Hepatocyte (in vitro differentiated cells): ENCODE measurements at regions not wholly inside any gene's neighbourhood (a gene's known extent, or its start where the extent isn't known, plus 50 kb on each side); places are given as distances from the start of the nearest gene placed in this dataset.

Experiments used
- DNase-seq: peaks from one replicate; pipeline ENCODE4 v3.0.0-alpha.2; 2016; ENCODE audit warnings: low spot score
- H2AFZ ChIP-seq: fragments of 200-600 bp; sonication (generic); 2 replicates; pipeline ENCODE4 v1.6.0; 2016; ENCODE audit warnings: antibody characterized with exemption, mild to moderate bottlenecking
- H3K27ac ChIP-seq: fragments of 200-600 bp; sonication (generic); 2 replicates; pipeline ENCODE4 v1.5.1; 2016; ENCODE audit warnings: mild to moderate bottlenecking
- H3K27me3 ChIP-seq: fragments of 200-600 bp; sonication (generic); 2 replicates; pipeline ENCODE4 v1.6.1; 2016
- H3K36me3 ChIP-seq: fragments of 200-600 bp; sonication (generic); replicated peaks from 2 replicates; pipeline ENCODE4 v1.5.1; 2016; ENCODE audit warnings: low read depth; ENCODE audit not compliant: insufficient read depth
- H3K4me1 ChIP-seq: fragments of 200-600 bp; sonication (generic); 2 replicates; pipeline ENCODE4 v1.5.1; 2016; ENCODE audit warnings: mild to moderate bottlenecking, moderate library complexity; ENCODE audit not compliant: insufficient read depth
- H3K4me2 ChIP-seq: fragments of 200-600 bp; sonication (generic); 2 replicates; pipeline ENCODE4 v1.6.0; 2016
- H3K4me3 ChIP-seq: fragments of 200-600 bp; sonication (generic); 2 replicates; pipeline ENCODE4 v1.5.1; 2016; ENCODE audit warnings: mild to moderate bottlenecking
- H3K79me2 ChIP-seq: fragments of 200-600 bp; sonication (generic); 2 replicates; pipeline ENCODE4 v1.6.0; 2017; ENCODE audit warnings: mild to moderate bottlenecking
- H3K9me2 ChIP-seq: fragments of 200-600 bp; sonication (generic); replicated peaks from 2 replicates; pipeline ENCODE4 v1.6.0; 2017; ENCODE audit warnings: mild to moderate bottlenecking; ENCODE audit not compliant: insufficient read depth
- H3K9me3 ChIP-seq: fragments of 200-600 bp; sonication (generic); 2 replicates; pipeline ENCODE4 v1.5.1; 2016; ENCODE audit warnings: low read depth, mild to moderate bottlenecking
- H4K20me1 ChIP-seq: fragments of 200-600 bp; sonication (generic); 2 replicates; pipeline ENCODE4 v1.6.0; 2016; ENCODE audit warnings: mild to moderate bottlenecking; ENCODE audit not compliant: insufficient read depth, poor library complexity, severe bottlenecking
- EZH2 ChIP-seq: fragments of 200-600 bp; sonication (generic); IDR thresholded peaks from 2 replicates; pipeline ENCODE4 v1.6.1; 2016; ENCODE audit warnings: antibody characterized with exemption, mild to moderate bottlenecking, borderline replicate concordance
- EZH2phosphoT487 ChIP-seq: fragments of 200-600 bp; sonication (generic); IDR thresholded peaks from one replicate; pipeline ENCODE4 v1.6.1; 2018; ENCODE audit warnings: antibody characterized with exemption, mild to moderate bottlenecking, low read depth, moderate library complexity; ENCODE audit not compliant: unreplicated experiment, severe bottlenecking
- WGBS: methylation state at CpG from one replicate; pipeline ENCODE4 v1.1.6; 2016; ENCODE audit warnings: low lambda C conversion rate; ENCODE audit errors: missing lambda C conversion rate; 5-methylcytosine and 5-hydroxymethylcytosine counted together
- TF ChIP-seq, protein P1 (sequence below): fragments of 200-600 bp; sonication (generic); IDR thresholded peaks from 2 replicates; pipeline ENCODE4 v1.5.1; 2016; ENCODE audit warnings: antibody characterized with exemption, mild to moderate bottlenecking; ENCODE audit not compliant: poor library complexity

- Histone ChIP-seq H3K27ac (no peak overlapping the region), H3K79me2 (no peaks in the 10 kb centered on the region), H3K4me1 (no peaks in the 10 kb centered on the region), H2AFZ (no peak overlapping the region), H3K27me3 (peaks cover 11% of the 10 kb centered on the region), H3K4me2 (no peak overlapping the region), H4K20me1 (no peaks in the 10 kb centered on the region), H3K9me2 (no peaks in the 10 kb centered on the region), H3K36me3 (no peaks in the 10 kb centered on the region), H3K9me3 (no peaks in the 10 kb centered on the region), H3K4me3 (no peak overlapping the region)
- DNase-seq, result no peak
- WGBS, result 82% methylated on average over 3 of the region's 3 CpGs
- TF ChIP-seq EZH2 (no peak), EZH2phosphoT487 (no peak)
- TF ChIP-seq, protein P1, sequence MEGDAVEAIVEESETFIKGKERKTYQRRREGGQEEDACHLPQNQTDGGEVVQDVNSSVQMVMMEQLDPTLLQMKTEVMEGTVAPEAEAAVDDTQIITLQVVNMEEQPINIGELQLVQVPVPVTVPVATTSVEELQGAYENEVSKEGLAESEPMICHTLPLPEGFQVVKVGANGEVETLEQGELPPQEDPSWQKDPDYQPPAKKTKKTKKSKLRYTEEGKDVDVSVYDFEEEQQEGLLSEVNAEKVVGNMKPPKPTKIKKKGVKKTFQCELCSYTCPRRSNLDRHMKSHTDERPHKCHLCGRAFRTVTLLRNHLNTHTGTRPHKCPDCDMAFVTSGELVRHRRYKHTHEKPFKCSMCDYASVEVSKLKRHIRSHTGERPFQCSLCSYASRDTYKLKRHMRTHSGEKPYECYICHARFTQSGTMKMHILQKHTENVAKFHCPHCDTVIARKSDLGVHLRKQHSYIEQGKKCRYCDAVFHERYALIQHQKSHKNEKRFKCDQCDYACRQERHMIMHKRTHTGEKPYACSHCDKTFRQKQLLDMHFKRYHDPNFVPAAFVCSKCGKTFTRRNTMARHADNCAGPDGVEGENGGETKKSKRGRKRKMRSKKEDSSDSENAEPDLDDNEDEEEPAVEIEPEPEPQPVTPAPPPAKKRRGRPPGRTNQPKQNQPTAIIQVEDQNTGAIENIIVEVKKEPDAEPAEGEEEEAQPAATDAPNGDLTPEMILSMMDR, result no peak
These were observed 536.3 kb downstream of the CDH26 start for GRCh38 chr20:60494476-60494875.

GRCh38 chr20:60497298-60498035 is 539.2 kb downstream of the CDH26 start:
- H3K9me2 ChIP-seq, result no peaks in the 10 kb centered on the region
- H3K36me3 ChIP-seq, result no peaks in the 10 kb centered on the region
- H4K20me1 ChIP-seq, result no peaks in the 10 kb centered on the region
- no peaks in the 10 kb centered on the region for H3K9me3 ChIP-seq
- WGBS, result 80% methylated on average over 4 of the region's 4 CpGs
- no peak for DNase-seq
- no peak overlapping the region for H3K4me3 ChIP-seq
- H2AFZ ChIP-seq, result no peak overlapping the region
- no peak for TF ChIP-seq EZH2
- TF ChIP-seq EZH2phosphoT487, result no peak
- H3K4me1 ChIP-seq, result no peaks in the 10 kb centered on the region
- peaks cover 11% of the 10 kb centered on the region for H3K27me3 ChIP-seq
- H3K4me2 ChIP-seq, result no peak overlapping the region
- H3K27ac ChIP-seq, result no peak overlapping the region
- no peaks in the 10 kb centered on the region for H3K79me2 ChIP-seq

- Histone ChIP-seq H3K36me3 (no peaks in the 10 kb centered on the region), H3K27ac (no peak overlapping the region), H3K27me3 (peaks cover 7% of the 10 kb centered on the region), H3K79me2 (no peaks in the 10 kb centered on the region), H3K4me3 (no peak overlapping the region), H4K20me1 (no peaks in the 10 kb centered on the region), H3K9me2 (no peaks in the 10 kb centered on the region), H3K4me1 (no peaks in the 10 kb centered on the region), H3K9me3 (no peaks in the 10 kb centered on the region), H3K4me2 (no peak overlapping the region), H2AFZ (no peak overlapping the region)
- WGBS, result 83% methylated on average over 4 of the region's 4 CpGs
- TF ChIP-seq, protein P1, result no peak
- no peak for TF ChIP-seq EZH2phosphoT487
- no peak for TF ChIP-seq EZH2
- no peak for DNase-seq
These were observed 541.9 kb downstream of the CDH26 start for GRCh38 chr20:60500038-60500701.

GRCh38 chr20:60501048-60501447 is 542.8 kb downstream of the CDH26 start:
- TF ChIP-seq EZH2phosphoT487 (no peak), EZH2 (no peak)
- TF ChIP-seq, protein P1, result no peak
- no peaks in the 10 kb centered on the region for H3K4me1 ChIP-seq
- no peaks in the 10 kb centered on the region for H3K9me3 ChIP-seq
- WGBS, result 88% methylated on average over 2 of the region's 2 CpGs
- H2AFZ ChIP-seq, result no peak overlapping the region
- no peak overlapping the region for H3K4me3 ChIP-seq
- H3K4me2 ChIP-seq, result no peak overlapping the region
- DNase-seq, result no peak
- H3K36me3 ChIP-seq, result no peaks in the 10 kb centered on the region
- H3K27me3 ChIP-seq, result peaks cover 7% of the 10 kb centered on the region
- H3K9me2 ChIP-seq, result no peaks in the 10 kb centered on the region
- H4K20me1 ChIP-seq, result no peaks in the 10 kb centered on the region
- no peaks in the 10 kb centered on the region for H3K79me2 ChIP-seq
- H3K27ac ChIP-seq, result no peak overlapping the region
